Right renal pelvis (tissue), 4 donors: ENCODE measurements at regions not wholly inside any gene's neighbourhood (a gene's known extent, or its start where the extent isn't known, plus 50 kb on each side); places are given as distances from the start of the nearest gene placed in this dataset.

Source experiments
- DNase-seq, 4 donors: peaks; one replicate each; pipeline ENCODE4 v3.0.0-alpha.2; 2013; ENCODE audit warnings: low read depth in 4 of 4, low spot score in 3 of 4, missing footprints in 1 of 4

- no peak for DNase-seq
Observed at GRCh38 chr2:62596061-62596921, 90.3 kb upstream of the TMEM17 start.

DNA sequence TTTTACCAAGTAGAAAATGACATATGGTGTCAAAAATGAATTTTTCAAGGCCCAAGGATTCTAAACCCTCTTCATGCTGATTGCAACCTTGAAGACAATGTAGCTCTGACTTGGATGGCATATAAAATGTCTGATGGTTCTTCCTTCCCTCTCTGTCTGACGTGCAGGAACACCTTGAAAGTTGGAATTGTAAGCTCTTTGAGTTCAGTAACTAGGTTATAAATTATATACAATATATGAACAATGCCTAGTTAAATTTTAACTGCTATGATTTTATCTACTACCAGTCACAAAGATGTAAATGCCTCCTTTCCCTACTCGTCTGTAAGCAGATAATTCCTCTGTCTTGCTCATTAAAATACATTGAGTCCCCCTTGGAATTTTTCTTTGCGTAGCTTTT is 89.5 kb upstream of the TMEM17 start:
- no peak for DNase-seq

- DNase-seq: no peak
Observed at GRCh38 chr2:62593825-62594224, 87.8 kb upstream of the TMEM17 start.

DNA sequence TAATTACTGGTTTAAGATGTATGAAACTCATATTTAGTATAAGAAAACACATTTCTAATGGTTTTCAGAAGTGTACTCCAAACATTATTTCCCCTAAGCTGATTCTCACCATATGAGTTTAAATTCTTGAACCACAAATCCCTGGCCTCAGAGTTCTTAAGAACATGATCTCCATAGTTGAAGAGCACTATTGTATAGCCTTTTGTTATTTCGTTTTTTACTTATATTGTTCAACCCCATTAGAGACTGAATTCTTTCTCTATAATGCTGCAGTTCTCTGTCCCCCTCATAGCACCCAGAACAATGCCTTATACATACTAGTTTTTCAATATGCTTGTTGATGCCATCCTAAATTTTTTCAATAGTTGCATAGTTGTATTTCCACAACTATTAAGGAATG is 85.5 kb upstream of the TMEM17 start:
- DNase-seq: no peak

DNA sequence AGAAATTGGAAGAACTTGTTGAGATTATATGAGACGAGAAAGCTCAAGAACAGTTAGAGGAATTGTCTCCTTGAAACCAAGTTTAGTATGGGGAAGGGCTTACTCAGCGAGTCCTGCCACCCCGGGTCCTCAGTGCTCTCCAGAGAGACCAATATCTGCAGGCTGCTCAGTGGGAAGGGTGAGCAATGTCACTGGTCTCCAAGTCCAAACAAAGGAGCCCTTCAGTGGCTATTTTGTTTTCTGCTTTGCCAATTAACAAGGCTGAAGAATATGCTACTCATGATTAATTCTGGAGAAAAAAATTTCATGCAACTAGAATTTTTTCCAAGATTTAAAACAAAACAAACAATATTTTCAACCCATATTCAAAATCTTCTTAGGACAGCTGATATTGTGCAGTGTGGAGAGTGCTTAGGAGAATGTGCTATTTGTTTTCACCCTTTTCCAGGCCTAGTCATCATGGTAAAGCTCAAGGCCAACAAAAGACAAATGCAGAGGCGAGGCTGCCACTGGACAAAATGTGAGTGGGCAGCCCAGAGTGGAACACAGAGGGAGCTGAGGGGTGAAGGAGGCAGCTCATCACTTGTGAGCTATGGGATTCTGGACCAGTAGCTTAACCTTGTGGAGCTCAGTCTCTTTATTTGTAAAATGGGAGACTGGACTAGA is 83.8 kb upstream of the TMEM17 start:
- no peak for DNase-seq

DNA sequence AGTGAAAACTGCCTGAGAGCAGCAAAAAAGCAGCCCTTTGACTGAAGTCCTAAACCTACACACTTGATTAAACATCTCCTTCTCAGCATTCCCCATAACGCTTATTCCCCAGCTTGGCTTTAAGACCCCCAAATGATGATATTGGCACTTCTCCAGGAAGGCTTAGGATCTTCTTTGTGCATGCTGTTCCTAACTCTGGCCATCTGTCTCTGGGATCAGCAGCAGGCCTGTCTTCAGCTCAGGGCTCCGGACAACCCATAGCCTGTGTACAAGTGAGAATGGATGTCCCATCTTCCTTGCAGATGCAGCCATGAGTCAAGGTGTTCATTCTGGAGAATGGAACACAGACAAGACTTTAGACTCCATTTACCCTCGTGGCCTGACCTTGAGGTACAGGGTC is 81.6 kb upstream of the TMEM17 start:
- DNase-seq: no peak

DNA sequence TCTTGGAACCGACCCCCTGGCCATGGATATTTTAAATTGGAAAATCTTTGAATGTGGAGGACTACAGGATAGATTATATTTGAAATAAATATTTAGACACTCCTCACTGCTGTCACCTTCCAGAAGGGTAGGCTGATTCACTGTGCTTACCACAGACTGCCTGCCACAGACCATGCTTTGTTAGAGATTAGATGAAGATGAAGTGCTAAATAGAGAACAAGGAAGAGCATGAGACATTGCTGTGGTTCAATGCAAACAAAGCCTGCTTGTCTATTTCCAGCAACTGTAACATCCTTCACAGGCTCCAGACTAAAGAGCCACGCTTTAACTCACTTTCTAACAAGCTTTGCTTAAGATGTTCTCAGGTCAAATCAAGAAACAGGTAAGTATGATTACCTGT is 81.0 kb upstream of the TMEM17 start:
- no peak for DNase-seq

DNA sequence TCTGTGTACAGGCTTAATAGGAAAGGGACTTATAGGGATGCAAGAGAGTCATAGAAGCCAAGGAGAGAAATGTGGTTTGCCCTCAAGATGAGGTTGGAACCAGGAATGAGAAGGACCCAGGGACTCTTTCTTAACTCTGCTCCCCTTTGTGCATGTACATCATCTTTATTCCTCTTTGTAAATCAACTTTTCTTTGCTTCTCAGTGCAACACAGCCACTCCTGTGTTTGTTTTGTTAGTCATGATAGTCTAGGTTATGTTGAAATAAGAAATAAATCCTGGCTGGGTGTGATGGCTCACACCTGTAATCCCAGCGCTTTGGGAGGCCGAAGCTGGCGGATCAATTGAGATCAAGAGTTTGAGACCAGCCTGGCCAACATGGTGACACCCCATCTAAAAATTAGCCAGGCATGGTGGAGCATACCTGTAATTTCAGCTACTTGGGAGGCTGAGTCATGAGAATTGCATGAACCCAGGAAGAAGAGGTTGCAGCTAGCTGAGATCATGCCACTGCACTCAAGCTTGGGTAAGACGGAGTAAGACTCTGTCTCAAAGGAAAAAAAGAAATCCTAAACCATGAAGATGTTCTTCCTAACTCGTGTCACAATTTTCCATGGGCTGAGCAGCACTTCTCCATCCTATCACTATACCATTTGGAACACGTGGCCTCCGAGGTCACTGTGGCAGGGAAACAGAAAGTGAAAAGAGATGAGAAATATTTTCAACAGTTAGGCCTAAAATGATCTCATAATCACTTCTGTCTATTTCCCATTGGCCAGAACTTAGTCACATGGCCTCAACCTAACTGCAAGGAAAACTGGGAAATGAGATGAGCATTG is 73.0 kb upstream of the TMEM17 start:
- DNase-seq: no peak

DNA sequence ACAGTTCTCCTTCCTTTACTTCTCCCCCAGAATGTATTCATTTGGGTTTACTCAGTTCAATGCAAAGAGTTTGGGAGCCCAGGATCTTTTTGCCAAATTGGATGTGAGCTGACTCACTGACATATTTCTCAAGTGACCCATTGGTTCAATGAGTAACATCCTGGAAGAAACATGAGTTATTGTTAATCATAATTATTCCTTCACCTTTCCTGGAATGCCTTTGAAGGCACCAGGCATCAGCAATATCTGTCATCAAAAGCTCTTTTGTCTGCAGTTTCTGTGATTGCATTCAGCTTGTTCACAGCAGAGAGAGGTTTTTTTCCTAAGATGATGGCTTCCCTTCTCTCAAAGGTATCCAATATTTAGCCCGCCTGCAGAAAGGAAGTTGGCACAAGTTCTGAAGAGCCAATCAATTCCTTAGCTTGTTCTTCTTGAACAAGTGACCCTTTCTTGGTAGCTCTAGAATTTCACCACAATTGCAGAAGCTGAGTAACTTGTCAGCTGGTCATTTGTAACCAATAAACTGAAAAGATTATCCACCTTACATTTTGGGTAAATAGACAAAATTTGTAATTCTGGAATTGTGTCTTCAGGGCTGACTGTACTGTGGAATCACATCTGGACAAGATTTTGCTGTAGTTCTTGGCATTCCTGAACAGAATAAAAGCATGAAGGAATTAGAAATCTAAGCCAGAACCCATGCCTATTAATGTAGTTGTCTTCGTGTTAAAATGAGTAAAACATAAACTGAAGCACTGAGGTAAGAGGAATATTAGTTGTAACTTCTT is 72.2 kb upstream of the TMEM17 start:
- DNase-seq: no peak

DNA sequence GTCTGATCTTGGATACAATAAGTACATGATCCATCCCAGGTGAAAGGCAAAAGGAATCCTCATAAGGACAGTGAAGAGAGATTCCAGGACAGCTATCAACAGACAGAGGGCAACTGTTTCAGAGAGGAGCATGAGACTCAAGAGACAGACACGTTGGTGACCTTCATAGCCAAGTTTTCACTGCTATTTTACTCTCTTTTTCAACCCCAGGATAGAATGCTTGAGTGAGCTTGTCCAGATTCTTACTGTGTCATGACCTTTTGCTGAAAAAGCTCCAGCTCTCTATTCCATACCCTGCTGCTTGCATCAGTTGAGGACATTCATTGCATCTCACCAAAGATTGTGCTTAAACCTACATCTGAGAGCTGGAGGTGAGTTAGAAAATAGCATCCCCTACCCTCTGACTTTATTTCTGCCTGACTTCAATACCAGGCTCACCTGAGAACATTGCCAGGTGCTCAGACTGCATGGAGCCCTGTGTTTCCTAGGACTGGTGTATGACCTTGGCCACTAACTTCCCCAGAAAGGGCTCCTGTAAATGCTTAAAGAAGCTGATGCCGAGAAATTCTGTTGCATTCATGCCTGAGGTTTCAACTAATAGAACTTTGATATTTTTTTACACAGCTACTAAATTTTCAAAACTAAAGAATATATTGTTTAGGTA is 70.4 kb upstream of the TMEM17 start:
- no peak for DNase-seq

GRCh38 chr2:62573936-62574335 is 67.9 kb upstream of the TMEM17 start:
- no peak for DNase-seq

DNA sequence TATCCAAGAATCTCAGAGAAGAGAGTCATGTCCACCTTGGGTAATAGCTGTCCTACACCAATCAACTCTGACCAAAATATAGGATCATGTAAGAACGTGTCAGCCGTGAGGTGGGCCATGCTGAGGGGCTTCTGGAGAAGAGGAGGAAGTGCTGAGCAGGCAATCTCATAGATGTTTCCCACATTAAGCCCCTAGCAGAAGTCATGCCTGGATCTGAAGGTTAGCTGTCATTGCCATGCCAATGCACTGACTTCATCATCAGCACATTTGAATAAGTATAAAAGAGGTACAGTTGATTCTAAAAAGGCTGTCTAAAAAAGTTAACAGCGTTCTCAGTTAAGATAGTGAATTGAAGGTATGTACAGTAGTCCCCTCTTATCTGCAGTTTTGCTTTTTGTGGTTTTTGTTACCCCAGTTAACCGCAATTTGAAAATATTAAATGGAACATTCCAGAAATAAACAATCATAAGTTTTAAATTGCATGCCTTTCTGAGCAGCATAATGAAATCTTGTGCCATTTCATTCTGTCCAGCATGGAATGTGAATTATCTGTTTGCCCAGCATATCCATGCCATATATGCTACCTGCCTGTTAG is 67.2 kb upstream of the TMEM17 start:
- no peak for DNase-seq

DNA sequence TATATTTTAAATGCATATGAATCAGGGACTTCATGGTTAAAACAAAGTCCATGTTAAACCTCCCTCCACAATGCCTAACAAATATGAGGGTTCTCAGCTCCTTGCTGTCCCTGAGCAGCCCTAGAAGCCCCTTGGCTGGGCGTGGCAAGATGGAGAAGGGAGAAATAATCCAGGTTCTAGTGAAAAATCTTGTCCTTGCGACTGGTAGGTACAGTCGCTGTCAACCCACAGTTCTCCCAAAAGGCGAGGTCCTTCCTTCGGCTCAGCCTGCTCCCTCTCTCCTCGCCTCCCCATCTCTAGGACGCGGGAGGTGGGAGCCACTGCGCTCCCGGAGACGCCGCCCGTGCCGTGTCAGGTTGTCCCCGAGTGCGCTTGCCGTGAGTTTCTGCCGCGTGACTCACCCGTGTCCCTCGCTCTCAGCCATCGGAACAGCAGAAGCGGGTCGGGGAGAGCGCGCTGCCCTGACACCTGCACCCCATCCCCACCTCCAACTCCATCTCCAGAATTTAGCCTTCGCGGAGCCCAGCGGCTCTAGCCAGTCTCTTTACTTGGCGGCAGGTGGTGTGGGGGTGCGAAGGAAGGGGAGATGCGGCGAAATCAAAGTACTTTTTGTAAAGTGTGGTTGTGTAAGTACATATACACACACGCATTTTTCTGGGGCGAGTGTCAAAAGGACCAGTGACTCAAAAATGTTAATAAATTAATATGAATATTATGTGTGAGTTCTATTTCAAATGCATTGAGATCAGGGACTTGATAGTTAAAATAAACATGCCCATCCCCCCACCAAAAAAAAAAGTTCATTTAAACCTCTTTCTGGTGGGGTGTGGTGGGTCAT is 65.1 kb upstream of the TMEM17 start:
- DNase-seq: no peak

DNA sequence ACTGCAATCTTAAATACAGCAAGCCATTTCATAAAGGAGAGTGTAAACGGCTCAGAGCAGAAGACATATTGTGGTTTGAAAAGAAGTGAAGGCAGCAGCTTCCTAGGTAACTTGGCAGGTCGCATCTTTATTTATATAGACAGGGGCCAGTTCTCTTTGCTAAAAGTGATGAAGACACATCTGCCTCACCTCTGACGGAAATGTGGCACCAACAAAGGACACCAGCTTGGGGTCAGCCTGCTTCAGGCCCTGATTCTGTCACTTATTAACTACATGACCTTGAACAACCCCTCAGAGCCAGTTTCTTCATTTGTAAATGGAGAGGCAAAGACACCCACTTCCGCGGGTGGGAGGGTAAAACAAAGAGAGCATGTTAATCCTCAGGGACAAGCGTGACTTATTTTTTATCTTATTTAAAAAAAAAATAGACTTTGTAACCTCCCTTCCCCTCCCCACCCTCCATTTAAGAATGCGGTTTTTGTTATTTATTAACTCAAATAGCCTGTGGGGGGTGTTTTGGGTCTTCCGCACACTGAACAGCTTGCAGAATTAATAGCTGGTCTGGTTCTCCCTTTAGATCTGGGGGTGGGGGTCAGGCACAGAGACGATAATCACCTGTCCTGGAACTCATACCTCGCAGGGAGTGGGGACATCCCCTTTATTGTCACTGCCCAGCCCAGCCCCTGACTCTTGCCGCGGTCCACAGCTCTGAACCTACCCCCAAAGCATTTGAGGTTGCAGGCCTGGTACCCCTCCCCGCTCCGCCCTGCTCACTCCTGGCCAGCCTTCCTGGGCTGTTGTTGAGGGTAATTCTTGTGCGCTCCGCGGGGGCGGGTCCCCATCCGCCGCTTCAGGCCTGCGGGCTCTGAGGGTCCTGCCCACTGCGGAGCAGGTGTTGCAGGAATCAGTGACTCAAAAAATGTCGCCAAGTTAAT is 64.2 kb upstream of the TMEM17 start:
- DNase-seq: peak in 3 of 4 donors; percentile 25 to 48 (median 44)

- DNase-seq: no peak
Observed at GRCh38 chr2:62568983-62569837, 63.2 kb upstream of the TMEM17 start.

DNA sequence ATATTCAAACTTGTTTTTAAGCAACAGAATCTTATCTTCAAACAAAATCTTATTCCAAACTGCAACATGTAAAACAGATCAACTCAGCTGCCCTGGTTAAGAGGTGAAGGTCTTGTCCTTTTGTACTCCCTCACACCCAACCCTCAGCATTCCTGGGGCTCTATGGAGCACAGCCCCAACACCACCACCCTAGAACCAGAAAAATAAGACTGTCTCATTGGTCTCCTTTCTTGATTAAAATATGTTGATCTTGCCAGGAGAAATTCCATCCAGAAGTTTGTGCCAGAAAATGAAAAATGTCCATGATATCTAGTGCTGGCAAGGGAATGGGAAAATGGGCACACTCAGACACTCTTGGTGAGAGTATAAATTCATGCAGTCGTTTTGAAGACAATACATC is 62.1 kb upstream of the TMEM17 start:
- DNase-seq: no peak

DNA sequence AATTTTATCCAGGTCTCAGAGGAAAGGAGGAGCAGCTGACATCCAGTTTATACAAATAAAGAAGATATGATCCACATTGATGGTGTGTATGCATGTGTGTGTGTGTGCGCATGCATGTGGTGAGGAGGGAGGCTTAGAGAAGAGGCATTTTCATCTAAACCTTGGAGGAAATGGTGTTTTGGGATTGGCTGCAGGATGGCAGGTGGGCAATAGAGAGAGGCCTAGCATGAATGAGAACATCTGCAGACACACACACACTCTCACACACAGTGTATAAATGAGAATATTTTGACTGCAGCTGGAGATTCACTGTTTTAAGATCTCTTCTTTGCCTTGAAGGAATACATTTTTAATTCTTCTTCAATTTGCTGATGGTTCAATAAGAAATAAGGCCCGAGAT is 61.7 kb upstream of the TMEM17 start:
- no peak for DNase-seq
